ENCODE measurements at regions not wholly inside any gene's neighbourhood (a gene's known extent, or its start where the extent isn't known, plus 50 kb on each side); places are given as distances from the start of the nearest gene placed in this dataset.

- no peaks in the 10 kb centered on the region for H4K20me1 ChIP-seq (replicated peaks; ENCODE audit: insufficient read depth)
- peaks cover 12% of the 10 kb centered on the region for H3K9me2 ChIP-seq (ENCODE audit: insufficient read depth)
- Mint-ChIP-seq H3K4me3 (no peak overlapping the region), H3K9me3 (no peaks in the 10 kb centered on the region), H3K27ac (no peak overlapping the region), H3K4me1 (0 out of 3 replicates have a peak, but pooled peaks cover 2% of the 10 kb centered on the region), H3K36me3 (ENCODE audit: low read depth) (no peaks in the 10 kb centered on the region), H3K27me3 (ENCODE audit: insufficient read depth, low read depth, poor library complexity) (peaks cover 3% of the 10 kb centered on the region)
- no peak overlapping the region for H3K27ac ChIP-seq (ENCODE audit: low read depth)
- H3K4me2 ChIP-seq, result no peak overlapping the region
- H3K4me3 ChIP-seq, result no peak overlapping the region
- ATAC-seq (no peak), DNase-seq (ENCODE audit: low spot score) (no peak)
- no peaks in the 10 kb centered on the region for H3F3A ChIP-seq (replicated peaks; ENCODE audit: low read depth)
- no peaks in the 10 kb centered on the region for H3K36me3 ChIP-seq (ENCODE audit: insufficient read depth)
- H2AFZ ChIP-seq, result no peak overlapping the region
- H3K4me1 ChIP-seq (ENCODE audit: insufficient read depth), result peaks cover 4% of the 10 kb centered on the region; the same call in 1 of the 2 replicates
- no peaks in the 10 kb centered on the region for H3K79me2 ChIP-seq (replicated peaks; ENCODE audit: insufficient read depth)
- H3K27me3 ChIP-seq (ENCODE audit: insufficient read depth), result no peaks in the 10 kb centered on the region
- TF ChIP-seq EZH2 (IDR thresholded peaks at IDR 0.05; ENCODE audit: low read depth, unreplicated experiment), result no peak
- TF ChIP-seq NANOG (IDR thresholded peaks at IDR 0.05; ENCODE audit: borderline replicate concordance), result no peak
- no peak for TF ChIP-seq CREB1 (CRISPR knock-in tag; IDR thresholded peaks at IDR 0.05; ENCODE audit: low read depth)
- TF ChIP-seq POLR2AphosphoS5 (IDR thresholded peaks at IDR 0.05; ENCODE audit: low read depth), result no peak
Measured at GRCh38 chr1:65729259-65729658, 63.4 kb upstream of the PDE4B start.

- H3K4me3 ChIP-seq, result no peak overlapping the region
- H3K36me3 ChIP-seq (ENCODE audit: insufficient read depth), result no peaks in the 10 kb centered on the region
- TF ChIP-seq REST (IDR thresholded peaks at IDR 0.05; ENCODE audit: unreplicated experiment) (no peak), EZH2phosphoT487 (IDR thresholded peaks at IDR 0.05; ENCODE audit: unreplicated experiment) (no peak), POLR2AphosphoS5 (IDR thresholded peaks at IDR 0.05; ENCODE audit: low read depth) (no peak), ZNF331 (CRISPR knock-in tag; IDR thresholded peaks at IDR 0.05; ENCODE audit: low read depth) (no peak), CREB1 (CRISPR knock-in tag; IDR thresholded peaks at IDR 0.05; ENCODE audit: low read depth) (no peak)
- TF ChIP-seq, protein P1, sequence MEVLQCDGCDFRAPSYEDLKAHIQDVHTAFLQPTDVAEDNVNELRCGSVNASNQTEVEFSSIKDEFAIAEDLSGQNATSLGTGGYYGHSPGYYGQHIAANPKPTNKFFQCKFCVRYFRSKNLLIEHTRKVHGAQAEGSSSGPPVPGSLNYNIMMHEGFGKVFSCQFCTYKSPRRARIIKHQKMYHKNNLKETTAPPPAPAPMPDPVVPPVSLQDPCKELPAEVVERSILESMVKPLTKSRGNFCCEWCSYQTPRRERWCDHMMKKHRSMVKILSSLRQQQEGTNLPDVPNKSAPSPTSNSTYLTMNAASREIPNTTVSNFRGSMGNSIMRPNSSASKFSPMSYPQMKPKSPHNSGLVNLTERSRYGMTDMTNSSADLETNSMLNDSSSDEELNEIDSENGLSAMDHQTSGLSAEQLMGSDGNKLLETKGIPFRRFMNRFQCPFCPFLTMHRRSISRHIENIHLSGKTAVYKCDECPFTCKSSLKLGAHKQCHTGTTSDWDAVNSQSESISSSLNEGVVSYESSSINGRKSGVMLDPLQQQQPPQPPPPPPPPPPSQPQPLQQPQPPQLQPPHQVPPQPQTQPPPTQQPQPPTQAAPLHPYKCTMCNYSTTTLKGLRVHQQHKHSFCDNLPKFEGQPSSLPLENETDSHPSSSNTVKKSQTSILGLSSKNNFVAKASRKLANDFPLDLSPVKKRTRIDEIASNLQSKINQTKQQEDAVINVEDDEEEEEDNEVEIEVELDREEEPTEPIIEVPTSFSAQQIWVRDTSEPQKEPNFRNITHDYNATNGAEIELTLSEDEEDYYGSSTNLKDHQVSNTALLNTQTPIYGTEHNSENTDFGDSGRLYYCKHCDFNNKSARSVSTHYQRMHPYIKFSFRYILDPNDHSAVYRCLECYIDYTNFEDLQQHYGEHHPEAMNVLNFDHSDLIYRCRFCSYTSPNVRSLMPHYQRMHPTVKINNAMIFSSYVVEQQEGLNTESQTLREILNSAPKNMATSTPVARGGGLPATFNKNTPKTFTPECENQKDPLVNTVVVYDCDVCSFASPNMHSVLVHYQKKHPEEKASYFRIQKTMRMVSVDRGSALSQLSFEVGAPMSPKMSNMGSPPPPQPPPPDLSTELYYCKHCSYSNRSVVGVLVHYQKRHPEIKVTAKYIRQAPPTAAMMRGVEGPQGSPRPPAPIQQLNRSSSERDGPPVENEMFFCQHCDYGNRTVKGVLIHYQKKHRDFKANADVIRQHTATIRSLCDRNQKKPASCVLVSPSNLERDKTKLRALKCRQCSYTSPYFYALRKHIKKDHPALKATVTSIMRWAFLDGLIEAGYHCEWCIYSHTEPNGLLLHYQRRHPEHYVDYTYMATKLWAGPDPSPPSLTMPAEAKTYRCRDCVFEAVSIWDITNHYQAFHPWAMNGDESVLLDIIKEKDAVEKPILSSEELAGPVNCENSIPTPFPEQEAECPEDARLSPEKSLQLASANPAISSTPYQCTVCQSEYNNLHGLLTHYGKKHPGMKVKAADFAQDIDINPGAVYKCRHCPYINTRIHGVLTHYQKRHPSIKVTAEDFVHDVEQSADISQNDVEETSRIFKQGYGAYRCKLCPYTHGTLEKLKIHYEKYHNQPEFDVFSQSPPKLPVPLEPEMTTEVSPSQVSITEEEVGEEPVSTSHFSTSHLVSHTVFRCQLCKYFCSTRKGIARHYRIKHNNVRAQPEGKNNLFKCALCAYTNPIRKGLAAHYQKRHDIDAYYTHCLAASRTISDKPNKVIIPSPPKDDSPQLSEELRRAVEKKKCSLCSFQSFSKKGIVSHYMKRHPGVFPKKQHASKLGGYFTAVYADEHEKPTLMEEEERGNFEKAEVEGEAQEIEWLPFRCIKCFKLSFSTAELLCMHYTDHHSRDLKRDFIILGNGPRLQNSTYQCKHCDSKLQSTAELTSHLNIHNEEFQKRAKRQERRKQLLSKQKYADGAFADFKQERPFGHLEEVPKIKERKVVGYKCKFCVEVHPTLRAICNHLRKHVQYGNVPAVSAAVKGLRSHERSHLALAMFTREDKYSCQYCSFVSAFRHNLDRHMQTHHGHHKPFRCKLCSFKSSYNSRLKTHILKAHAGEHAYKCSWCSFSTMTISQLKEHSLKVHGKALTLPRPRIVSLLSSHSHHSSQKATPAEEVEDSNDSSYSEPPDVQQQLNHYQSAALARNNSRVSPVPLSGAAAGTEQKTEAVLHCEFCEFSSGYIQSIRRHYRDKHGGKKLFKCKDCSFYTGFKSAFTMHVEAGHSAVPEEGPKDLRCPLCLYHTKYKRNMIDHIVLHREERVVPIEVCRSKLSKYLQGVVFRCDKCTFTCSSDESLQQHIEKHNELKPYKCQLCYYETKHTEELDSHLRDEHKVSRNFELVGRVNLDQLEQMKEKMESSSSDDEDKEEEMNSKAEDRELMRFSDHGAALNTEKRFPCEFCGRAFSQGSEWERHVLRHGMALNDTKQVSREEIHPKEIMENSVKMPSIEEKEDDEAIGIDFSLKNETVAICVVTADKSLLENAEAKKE (CRISPR knock-in tag; IDR thresholded peaks at IDR 0.05), result no peak
- TF ChIP-seq, protein P2, sequence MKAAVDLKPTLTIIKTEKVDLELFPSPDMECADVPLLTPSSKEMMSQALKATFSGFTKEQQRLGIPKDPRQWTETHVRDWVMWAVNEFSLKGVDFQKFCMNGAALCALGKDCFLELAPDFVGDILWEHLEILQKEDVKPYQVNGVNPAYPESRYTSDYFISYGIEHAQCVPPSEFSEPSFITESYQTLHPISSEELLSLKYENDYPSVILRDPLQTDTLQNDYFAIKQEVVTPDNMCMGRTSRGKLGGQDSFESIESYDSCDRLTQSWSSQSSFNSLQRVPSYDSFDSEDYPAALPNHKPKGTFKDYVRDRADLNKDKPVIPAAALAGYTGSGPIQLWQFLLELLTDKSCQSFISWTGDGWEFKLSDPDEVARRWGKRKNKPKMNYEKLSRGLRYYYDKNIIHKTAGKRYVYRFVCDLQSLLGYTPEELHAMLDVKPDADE (IDR thresholded peaks at IDR 0.05), result no peak
- Mint-ChIP-seq H3K27ac (no peak overlapping the region), H3K4me3 (no peak overlapping the region), H3K27me3 (ENCODE audit: insufficient read depth, low read depth, poor library complexity) (peaks cover 3% of the 10 kb centered on the region), H3K36me3 (ENCODE audit: low read depth) (no peaks in the 10 kb centered on the region), H3K4me1 (no peaks in the 10 kb centered on the region), H3K9me3 (no peaks in the 10 kb centered on the region)
- H3F3A ChIP-seq (replicated peaks; ENCODE audit: low read depth), result no peaks in the 10 kb centered on the region
- DNase-seq (ENCODE audit: low spot score), result no peak
- H3K4me1 ChIP-seq (ENCODE audit: insufficient read depth), result no peaks in the 10 kb centered on the region
- H3K27ac ChIP-seq (ENCODE audit: low read depth), result no peak overlapping the region
- no peak overlapping the region for H2AFZ ChIP-seq
- H3K27me3 ChIP-seq (ENCODE audit: insufficient read depth), result no peaks in the 10 kb centered on the region
- H4K20me1 ChIP-seq (replicated peaks; ENCODE audit: insufficient read depth), result no peaks in the 10 kb centered on the region
- no peak overlapping the region for H3K4me2 ChIP-seq
- no peak for ATAC-seq
- peaks cover 5% of the 10 kb centered on the region for H3K9me2 ChIP-seq (ENCODE audit: insufficient read depth)
- H3K79me2 ChIP-seq (replicated peaks; ENCODE audit: insufficient read depth), result no peaks in the 10 kb centered on the region
Measured at GRCh38 chr1:65734979-65735378, 57.7 kb upstream of the PDE4B start.
